ENCODE measurements at regions not wholly inside any gene's neighbourhood (a gene's known extent, or its start where the extent isn't known, plus 50 kb on each side); places are given as distances from the start of the nearest gene placed in this dataset.

GRCh38 chr12:58396239-58396638 is 454.9 kb downstream of the ATP23 start:
- TF ChIP-seq EP300 (IDR thresholded peaks at IDR 0.05; ENCODE audit: borderline replicate concordance in 1 of 2, low read depth in 1 of 2, low read length in 1 of 2) (no peak), CTCF (IDR thresholded peaks at IDR 0.05) (no peak), NRF1 (IDR thresholded peaks at IDR 0.05; ENCODE audit: low read depth, low read length) (no peak), TAF1 (IDR thresholded peaks at IDR 0.05; ENCODE audit: borderline replicate concordance, low read depth, low read length) (no peak), EZH2phosphoT487 (IDR thresholded peaks at IDR 0.05; ENCODE audit: borderline replicate concordance, low read depth) (no peak), USF1 (IDR thresholded peaks at IDR 0.05; ENCODE audit: borderline replicate concordance, low read depth) (no peak), YY1 (IDR thresholded peaks at IDR 0.05; ENCODE audit: low read depth) (no peak), CHD2 (IDR thresholded peaks at IDR 0.05; ENCODE audit: low read length, partially characterized antibody) (no peak), TCF12 (IDR thresholded peaks at IDR 0.05) (no peak)
- TF ChIP-seq, protein P1, sequence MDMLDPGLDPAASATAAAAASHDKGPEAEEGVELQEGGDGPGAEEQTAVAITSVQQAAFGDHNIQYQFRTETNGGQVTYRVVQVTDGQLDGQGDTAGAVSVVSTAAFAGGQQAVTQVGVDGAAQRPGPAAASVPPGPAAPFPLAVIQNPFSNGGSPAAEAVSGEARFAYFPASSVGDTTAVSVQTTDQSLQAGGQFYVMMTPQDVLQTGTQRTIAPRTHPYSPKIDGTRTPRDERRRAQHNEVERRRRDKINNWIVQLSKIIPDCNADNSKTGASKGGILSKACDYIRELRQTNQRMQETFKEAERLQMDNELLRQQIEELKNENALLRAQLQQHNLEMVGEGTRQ (IDR thresholded peaks at IDR 0.05; ENCODE audit: borderline replicate concordance, low read depth, low read length): no peak
- TF ChIP-seq, protein P2, sequence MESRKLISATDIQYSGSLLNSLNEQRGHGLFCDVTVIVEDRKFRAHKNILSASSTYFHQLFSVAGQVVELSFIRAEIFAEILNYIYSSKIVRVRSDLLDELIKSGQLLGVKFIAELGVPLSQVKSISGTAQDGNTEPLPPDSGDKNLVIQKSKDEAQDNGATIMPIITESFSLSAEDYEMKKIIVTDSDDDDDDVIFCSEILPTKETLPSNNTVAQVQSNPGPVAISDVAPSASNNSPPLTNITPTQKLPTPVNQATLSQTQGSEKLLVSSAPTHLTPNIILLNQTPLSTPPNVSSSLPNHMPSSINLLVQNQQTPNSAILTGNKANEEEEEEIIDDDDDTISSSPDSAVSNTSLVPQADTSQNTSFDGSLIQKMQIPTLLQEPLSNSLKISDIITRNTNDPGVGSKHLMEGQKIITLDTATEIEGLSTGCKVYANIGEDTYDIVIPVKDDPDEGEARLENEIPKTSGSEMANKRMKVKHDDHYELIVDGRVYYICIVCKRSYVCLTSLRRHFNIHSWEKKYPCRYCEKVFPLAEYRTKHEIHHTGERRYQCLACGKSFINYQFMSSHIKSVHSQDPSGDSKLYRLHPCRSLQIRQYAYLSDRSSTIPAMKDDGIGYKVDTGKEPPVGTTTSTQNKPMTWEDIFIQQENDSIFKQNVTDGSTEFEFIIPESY (IDR thresholded peaks at IDR 0.05; ENCODE audit: borderline replicate concordance, low read depth): no peak
